Cardiac fibroblast (primary cell): ENCODE measurements at regions not wholly inside any gene's neighbourhood (a gene's known extent, or its start where the extent isn't known, plus 50 kb on each side); places are given as distances from the start of the nearest gene placed in this dataset.

Source experiments
- DNase-seq, 2 donors: peaks; one replicate each; pipeline versions ENCODE4 v3.0.0 to v3.0.0-alpha.2; 2010; ENCODE audit warnings: low read depth in 2 of 2
- H3K4me3 ChIP-seq, 2 donors: replicated peaks in 1 of 2; 1 replicate in 1 of 2; 2 replicates in 1 of 2; pipeline ENCODE4 v1.5.1; 2011; ENCODE audit warnings: low read depth in 2 of 2, low read length in 2 of 2, mild to moderate bottlenecking in 2 of 2, moderate library complexity in 1 of 2
- CTCF ChIP-seq: IDR thresholded peaks from one replicate; pipeline ENCODE4 v1.5.1; 2011; ENCODE audit warnings: low read depth, mild to moderate bottlenecking, low read length, inconsistent platforms

- no peak for TF ChIP-seq CTCF
- H3K4me3 ChIP-seq: no peak overlapping the region
- no peak for DNase-seq
Measured at GRCh38 chr2:109070290-109070689, 58.7 kb upstream of the SH3RF3 start.

GRCh38 chr2:109069331-109070194, 59.4 kb upstream of the SH3RF3 start:
- no peak for TF ChIP-seq CTCF
- DNase-seq: no peak

GRCh38 chr2:109068811-109069210, 60.2 kb upstream of the SH3RF3 start:
- no peak for DNase-seq
- H3K4me3 ChIP-seq: no peak overlapping the region
- no peak for TF ChIP-seq CTCF

More at GRCh38 chr2:109069331-109070194, 59.4 kb upstream of the SH3RF3 start:
- H3K4me3 ChIP-seq: no peak overlapping the region

GRCh38 chr2:109067631-109068125, 61.3 kb upstream of the SH3RF3 start:
- no peak overlapping the region for H3K4me3 ChIP-seq
- DNase-seq: no peak
- no peak for TF ChIP-seq CTCF

- no peak for DNase-seq
- no peak for TF ChIP-seq CTCF
Measured at GRCh38 chr2:109066917-109067597, 61.9 kb upstream of the SH3RF3 start.

GRCh38 chr2:109066501-109066900, 62.5 kb upstream of the SH3RF3 start:
- DNase-seq: no peak
- no peak for TF ChIP-seq CTCF
- H3K4me3 ChIP-seq: no peak overlapping the region

More at GRCh38 chr2:109066917-109067597, 61.9 kb upstream of the SH3RF3 start:
- no peak overlapping the region for H3K4me3 ChIP-seq
